ENCODE measurements at regions not wholly inside any gene's neighbourhood (a gene's known extent, or its start where the extent isn't known, plus 50 kb on each side); places are given as distances from the start of the nearest gene placed in this dataset.

DNA sequence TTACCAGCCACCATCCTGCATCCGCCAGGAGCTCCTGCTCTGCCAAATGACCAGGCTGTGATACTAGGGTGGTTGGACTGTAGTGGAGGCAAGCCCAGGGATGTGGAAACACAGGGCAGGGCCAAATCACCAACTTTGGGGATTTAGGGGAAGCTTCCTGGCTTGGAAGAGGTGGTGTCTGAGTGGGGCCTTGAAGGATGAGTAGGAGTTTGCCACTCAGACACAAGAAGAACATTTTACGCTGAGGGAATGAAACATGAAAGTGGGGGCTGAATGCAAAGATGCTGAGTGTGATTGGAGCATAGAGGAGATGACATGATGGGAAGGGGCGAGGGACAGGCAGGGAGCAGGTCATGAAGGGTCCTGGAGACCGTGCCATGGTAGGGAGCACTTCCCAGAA, 329.5 kb downstream of the RPS24 start:
- no peak overlapping the region for H3K27ac ChIP-seq (ENCODE audit: low read depth, low read length, poor library complexity, severe bottlenecking)
- H3K79me2 ChIP-seq (ENCODE audit: insufficient read depth, low read length) = no peaks in the 10 kb centered on the region
- no peaks in the 10 kb centered on the region for H3K9me3 ChIP-seq (ENCODE audit: low read length)
- 0 out of 2 replicates have a peak, but pooled peaks cover 5% of the 10 kb centered on the region for H3K27me3 ChIP-seq (ENCODE audit: insufficient read depth, low read length)
- TF ChIP-seq, protein P1, sequence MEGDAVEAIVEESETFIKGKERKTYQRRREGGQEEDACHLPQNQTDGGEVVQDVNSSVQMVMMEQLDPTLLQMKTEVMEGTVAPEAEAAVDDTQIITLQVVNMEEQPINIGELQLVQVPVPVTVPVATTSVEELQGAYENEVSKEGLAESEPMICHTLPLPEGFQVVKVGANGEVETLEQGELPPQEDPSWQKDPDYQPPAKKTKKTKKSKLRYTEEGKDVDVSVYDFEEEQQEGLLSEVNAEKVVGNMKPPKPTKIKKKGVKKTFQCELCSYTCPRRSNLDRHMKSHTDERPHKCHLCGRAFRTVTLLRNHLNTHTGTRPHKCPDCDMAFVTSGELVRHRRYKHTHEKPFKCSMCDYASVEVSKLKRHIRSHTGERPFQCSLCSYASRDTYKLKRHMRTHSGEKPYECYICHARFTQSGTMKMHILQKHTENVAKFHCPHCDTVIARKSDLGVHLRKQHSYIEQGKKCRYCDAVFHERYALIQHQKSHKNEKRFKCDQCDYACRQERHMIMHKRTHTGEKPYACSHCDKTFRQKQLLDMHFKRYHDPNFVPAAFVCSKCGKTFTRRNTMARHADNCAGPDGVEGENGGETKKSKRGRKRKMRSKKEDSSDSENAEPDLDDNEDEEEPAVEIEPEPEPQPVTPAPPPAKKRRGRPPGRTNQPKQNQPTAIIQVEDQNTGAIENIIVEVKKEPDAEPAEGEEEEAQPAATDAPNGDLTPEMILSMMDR (IDR thresholded peaks at IDR 0.05; ENCODE audit: low read length) = no peak
- no peaks in the 10 kb centered on the region for H3K9me2 ChIP-seq (ENCODE audit: low read depth, low read length)
- H3K4me3 ChIP-seq (ENCODE audit: low read depth, low read length, poor library complexity, severe bottlenecking) = no peak overlapping the region
- no peaks in the 10 kb centered on the region for H3K36me3 ChIP-seq (ENCODE audit: insufficient read depth, low read length)
- H3K9ac ChIP-seq (ENCODE audit: low read length) = no peak overlapping the region
- H3F3A ChIP-seq (ENCODE audit: insufficient read depth, low read length) = no peaks in the 10 kb centered on the region
- H2AFZ ChIP-seq (ENCODE audit: low read length) = no peak overlapping the region
- no peak overlapping the region for H3K4me2 ChIP-seq (ENCODE audit: low read length)
- H3K4me1 ChIP-seq (ENCODE audit: insufficient read depth, low read length, severe bottlenecking) = no peaks in the 10 kb centered on the region
- no peaks in the 10 kb centered on the region for H4K20me1 ChIP-seq (ENCODE audit: insufficient read depth, low read length)

DNA sequence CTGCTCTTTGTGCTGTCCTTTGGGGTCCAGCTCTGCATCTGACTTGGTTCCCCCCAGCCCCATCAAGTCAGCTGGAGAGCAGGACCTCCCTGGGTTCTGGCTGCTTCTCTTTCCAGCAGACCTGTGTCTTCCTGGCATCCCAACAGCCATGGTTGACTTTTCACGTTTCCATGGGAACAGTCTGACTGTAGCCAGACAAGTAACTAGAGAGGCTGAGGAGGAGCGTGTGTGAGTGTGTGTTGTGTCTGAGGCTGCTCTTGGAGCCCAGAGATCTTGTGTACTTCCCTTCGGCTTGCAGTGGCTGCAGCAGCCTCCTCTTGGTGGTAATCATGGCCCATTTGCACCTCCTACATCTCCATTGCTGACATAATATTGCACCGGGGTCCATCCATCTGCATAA, 332.0 kb downstream of the RPS24 start:
- Histone ChIP-seq H3K9me2 (ENCODE audit: low read depth, low read length) (no peaks in the 10 kb centered on the region), H3K4me3 (ENCODE audit: low read depth, low read length, poor library complexity, severe bottlenecking) (no peak overlapping the region), H3K9me3 (ENCODE audit: low read length) (no peaks in the 10 kb centered on the region), H3K27me3 (ENCODE audit: insufficient read depth, low read length) (peaks cover 5% of the 10 kb centered on the region; the same call in 1 of the 2 replicates), H3K27ac (ENCODE audit: low read depth, low read length, poor library complexity, severe bottlenecking) (no peak overlapping the region), H3K4me2 (ENCODE audit: low read length) (no peak overlapping the region), H3K9ac (ENCODE audit: low read length) (no peak overlapping the region), H3K36me3 (ENCODE audit: insufficient read depth, low read length) (no peaks in the 10 kb centered on the region), H3F3A (ENCODE audit: insufficient read depth, low read length) (no peaks in the 10 kb centered on the region), H4K20me1 (ENCODE audit: insufficient read depth, low read length) (no peaks in the 10 kb centered on the region), H2AFZ (ENCODE audit: low read length) (no peak overlapping the region), H3K4me1 (ENCODE audit: insufficient read depth, low read length, severe bottlenecking) (no peaks in the 10 kb centered on the region), H3K79me2 (ENCODE audit: insufficient read depth, low read length) (no peaks in the 10 kb centered on the region)
- no peak for TF ChIP-seq EZH2 (IDR thresholded peaks at IDR 0.05; ENCODE audit: borderline replicate concordance, low read length)
- TF ChIP-seq, protein P1 (IDR thresholded peaks at IDR 0.05; ENCODE audit: low read length) = no peak

DNA sequence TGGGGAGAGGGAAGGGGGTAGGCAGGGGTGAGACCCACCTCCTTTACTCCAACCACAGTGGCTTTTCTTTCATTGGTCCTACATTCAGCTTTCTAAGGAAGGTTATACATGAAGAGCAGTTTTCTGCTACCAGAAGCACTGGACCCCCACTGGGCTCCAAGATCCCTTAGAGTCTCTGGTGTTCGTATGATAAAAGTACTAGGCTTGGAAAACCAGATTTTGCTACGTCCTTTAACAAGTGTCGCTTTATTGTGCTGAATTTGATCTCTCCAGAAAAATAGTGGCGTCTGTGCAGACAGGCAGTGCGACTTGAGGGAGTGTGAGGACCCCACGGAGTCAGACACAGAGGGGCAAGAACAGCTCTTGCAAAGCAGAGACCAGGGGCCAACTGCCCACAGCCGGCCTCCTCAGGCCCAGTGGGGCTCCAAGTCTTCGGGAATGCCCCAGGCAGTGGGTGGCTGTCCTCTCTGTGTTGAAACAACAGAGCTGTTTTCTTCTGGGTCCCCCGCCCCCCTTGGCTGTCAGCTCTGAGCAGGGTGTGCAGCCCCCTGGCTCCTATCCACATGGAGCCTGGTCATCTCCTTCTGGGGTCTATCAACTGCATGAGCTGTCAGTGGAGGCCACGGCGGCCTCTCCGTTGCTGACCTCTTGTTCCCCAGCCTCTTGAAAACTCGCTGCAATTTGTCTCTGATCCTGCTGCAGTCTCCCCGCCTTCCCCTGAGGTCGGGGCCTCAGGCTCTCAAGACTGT, 333.2 kb downstream of the RPS24 start:
- Histone ChIP-seq H3K27me3 (ENCODE audit: insufficient read depth, low read length) (peaks cover 5% of the 10 kb centered on the region; the same call in 1 of the 2 replicates), H3K4me3 (ENCODE audit: low read depth, low read length, poor library complexity, severe bottlenecking) (no peak overlapping the region)

More for the DNA sequence above, 333.2 kb downstream of the RPS24 start:
- Histone ChIP-seq H4K20me1 (ENCODE audit: insufficient read depth, low read length) (no peaks in the 10 kb centered on the region), H3F3A (ENCODE audit: insufficient read depth, low read length) (no peaks in the 10 kb centered on the region), H3K9ac (ENCODE audit: low read length) (no peak overlapping the region), H3K9me3 (ENCODE audit: low read length) (no peaks in the 10 kb centered on the region), H3K27ac (ENCODE audit: low read depth, low read length, poor library complexity, severe bottlenecking) (no peak overlapping the region), H3K4me2 (ENCODE audit: low read length) (no peak overlapping the region), H3K9me2 (ENCODE audit: low read depth, low read length) (no peaks in the 10 kb centered on the region), H2AFZ (ENCODE audit: low read length) (no peak overlapping the region), H3K4me1 (ENCODE audit: insufficient read depth, low read length, severe bottlenecking) (no peaks in the 10 kb centered on the region), H3K79me2 (ENCODE audit: insufficient read depth, low read length) (no peaks in the 10 kb centered on the region), H3K36me3 (ENCODE audit: insufficient read depth, low read length) (no peaks in the 10 kb centered on the region)
- TF ChIP-seq EZH2 (IDR thresholded peaks at IDR 0.05; ENCODE audit: borderline replicate concordance, low read length) = no peak
- TF ChIP-seq, protein P1 (IDR thresholded peaks at IDR 0.05; ENCODE audit: low read length) = no peak
